ENCODE measurements at regions not wholly inside any gene's neighbourhood (a gene's known extent, or its start where the extent isn't known, plus 50 kb on each side); places are given as distances from the start of the nearest gene placed in this dataset.

DNA sequence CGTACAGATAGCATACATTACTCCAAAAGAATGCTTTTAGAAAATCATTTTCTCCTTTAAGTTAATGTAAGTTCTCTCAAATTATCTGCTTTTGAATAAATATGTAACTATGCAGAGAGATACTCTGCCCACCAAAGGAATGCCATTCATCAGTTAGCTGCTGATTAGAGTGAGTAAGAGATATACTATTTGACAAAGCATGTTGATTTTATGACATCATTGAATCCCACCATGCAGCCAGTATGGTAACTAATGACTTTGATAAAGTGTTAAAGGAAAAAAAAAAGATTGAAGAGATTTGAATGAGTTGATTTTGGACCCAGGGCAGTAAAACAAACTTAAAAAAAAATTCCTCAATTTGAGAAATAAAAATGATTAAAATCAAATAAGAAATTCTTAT is 521.5 kb downstream of the SLITRK6 start:
- no peaks in the 10 kb centered on the region for H3K36me3 ChIP-seq
- Mint-ChIP-seq H3K36me3 (no peaks in the 10 kb centered on the region), H3K27me3 (ENCODE audit: insufficient read depth, low read depth) (no peaks in the 10 kb centered on the region), H3K4me3 (no peak overlapping the region), H3K4me1 (no peaks in the 10 kb centered on the region), H3K27ac (no peak overlapping the region), H3K9me3 (no peaks in the 10 kb centered on the region)
- no peaks in the 10 kb centered on the region for H3K9me3 ChIP-seq (ENCODE audit: low read depth)
- H3K4me2 ChIP-seq, result no peak overlapping the region
- H3K79me2 ChIP-seq (ENCODE audit: low read depth), result no peaks in the 10 kb centered on the region
- no peaks in the 10 kb centered on the region for H3K4me1 ChIP-seq
- H4K20me1 ChIP-seq (ENCODE audit: low read depth), result no peaks in the 10 kb centered on the region
- H3K4me3 ChIP-seq, result no peak overlapping the region
- H3F3A ChIP-seq (ENCODE audit: low read depth), result no peaks in the 10 kb centered on the region
- H3K9ac ChIP-seq, result no peak overlapping the region
- no peaks in the 10 kb centered on the region for H3K27me3 ChIP-seq
- H3K27ac ChIP-seq, result no peak overlapping the region
- TF ChIP-seq EZH2 (IDR thresholded peaks at IDR 0.05) (no peak), EZH2phosphoT487 (IDR thresholded peaks at IDR 0.05) (no peak)
- TF ChIP-seq, protein P1, sequence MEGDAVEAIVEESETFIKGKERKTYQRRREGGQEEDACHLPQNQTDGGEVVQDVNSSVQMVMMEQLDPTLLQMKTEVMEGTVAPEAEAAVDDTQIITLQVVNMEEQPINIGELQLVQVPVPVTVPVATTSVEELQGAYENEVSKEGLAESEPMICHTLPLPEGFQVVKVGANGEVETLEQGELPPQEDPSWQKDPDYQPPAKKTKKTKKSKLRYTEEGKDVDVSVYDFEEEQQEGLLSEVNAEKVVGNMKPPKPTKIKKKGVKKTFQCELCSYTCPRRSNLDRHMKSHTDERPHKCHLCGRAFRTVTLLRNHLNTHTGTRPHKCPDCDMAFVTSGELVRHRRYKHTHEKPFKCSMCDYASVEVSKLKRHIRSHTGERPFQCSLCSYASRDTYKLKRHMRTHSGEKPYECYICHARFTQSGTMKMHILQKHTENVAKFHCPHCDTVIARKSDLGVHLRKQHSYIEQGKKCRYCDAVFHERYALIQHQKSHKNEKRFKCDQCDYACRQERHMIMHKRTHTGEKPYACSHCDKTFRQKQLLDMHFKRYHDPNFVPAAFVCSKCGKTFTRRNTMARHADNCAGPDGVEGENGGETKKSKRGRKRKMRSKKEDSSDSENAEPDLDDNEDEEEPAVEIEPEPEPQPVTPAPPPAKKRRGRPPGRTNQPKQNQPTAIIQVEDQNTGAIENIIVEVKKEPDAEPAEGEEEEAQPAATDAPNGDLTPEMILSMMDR (IDR thresholded peaks at IDR 0.05), result no peak
- H2AFZ ChIP-seq (replicated peaks), result no peak overlapping the region
- no peak for DNase-seq (ENCODE audit: low spot score)

GRCh38 chr13:85266771-85267170 is 532.4 kb downstream of the SLITRK6 start:
- no peak overlapping the region for H3K4me3 ChIP-seq
- H3K4me3 Mint-ChIP-seq, result no peak overlapping the region
- DNase-seq (ENCODE audit: low spot score), result peak; percentile 16
- no peaks in the 10 kb centered on the region for H3K4me1 ChIP-seq
- no peak overlapping the region for H3K9ac ChIP-seq
- H3F3A ChIP-seq (ENCODE audit: low read depth), result no peaks in the 10 kb centered on the region
- H3K27me3 Mint-ChIP-seq (ENCODE audit: insufficient read depth, low read depth), result no peaks in the 10 kb centered on the region
- peaks cover 5% of the 10 kb centered on the region for H3K9me3 Mint-ChIP-seq
- no peaks in the 10 kb centered on the region for H3K36me3 ChIP-seq
- H3K4me2 ChIP-seq, result no peak overlapping the region
- peak overlapping the region; percentile 7 for H3K27ac Mint-ChIP-seq
- H3K27me3 ChIP-seq, result no peaks in the 10 kb centered on the region
- H4K20me1 ChIP-seq (ENCODE audit: low read depth), result no peaks in the 10 kb centered on the region
- H3K79me2 ChIP-seq (ENCODE audit: low read depth), result no peaks in the 10 kb centered on the region
- H2AFZ ChIP-seq (replicated peaks), result peak overlapping the region; percentile 79
- H3K27ac ChIP-seq, result no peak overlapping the region
- H3K4me1 Mint-ChIP-seq, result no peaks in the 10 kb centered on the region
- H3K9me3 ChIP-seq (ENCODE audit: low read depth), result no peaks in the 10 kb centered on the region
- H3K36me3 Mint-ChIP-seq, result no peaks in the 10 kb centered on the region
- no peak for TF ChIP-seq EZH2 (IDR thresholded peaks at IDR 0.05)
- TF ChIP-seq, protein P1 (IDR thresholded peaks at IDR 0.05), result peak; percentile 6

- TF ChIP-seq EZH2 (IDR thresholded peaks at IDR 0.05), result no peak
- TF ChIP-seq, protein P1 (IDR thresholded peaks at IDR 0.05), result no peak
- TF ChIP-seq EZH2phosphoT487 (IDR thresholded peaks at IDR 0.05), result no peak
- Histone ChIP-seq H3K4me2 (no peak overlapping the region), H3K79me2 (ENCODE audit: low read depth) (no peaks in the 10 kb centered on the region), H3K4me3 (no peak overlapping the region), H3K9me3 (ENCODE audit: low read depth) (no peaks in the 10 kb centered on the region), H4K20me1 (ENCODE audit: low read depth) (no peaks in the 10 kb centered on the region), H3K9ac (no peak overlapping the region), H3K27me3 (no peaks in the 10 kb centered on the region), H3K36me3 (no peaks in the 10 kb centered on the region), H3F3A (ENCODE audit: low read depth) (no peaks in the 10 kb centered on the region), H3K4me1 (no peaks in the 10 kb centered on the region), H2AFZ (replicated peaks) (peak overlapping the region; percentile 79), H3K27ac (no peak overlapping the region)
- Mint-ChIP-seq H3K36me3 (no peaks in the 10 kb centered on the region), H3K27me3 (ENCODE audit: insufficient read depth, low read depth) (no peaks in the 10 kb centered on the region), H3K4me3 (no peak overlapping the region), H3K4me1 (no peaks in the 10 kb centered on the region), H3K27ac (no peak overlapping the region), H3K9me3 (peaks cover 3% of the 10 kb centered on the region)
- no peak for DNase-seq (ENCODE audit: low spot score)
Measured at GRCh38 chr13:85266331-85266730, 532.9 kb downstream of the SLITRK6 start.

GRCh38 chr13:85265296-85265695 is 533.9 kb downstream of the SLITRK6 start:
- TF ChIP-seq EZH2 (IDR thresholded peaks at IDR 0.05) (no peak), EZH2phosphoT487 (IDR thresholded peaks at IDR 0.05) (no peak)
- TF ChIP-seq, protein P1 (IDR thresholded peaks at IDR 0.05), result no peak
- Histone ChIP-seq H3K27me3 (no peaks in the 10 kb centered on the region), H3K36me3 (no peaks in the 10 kb centered on the region), H3K9ac (no peak overlapping the region), H2AFZ (replicated peaks) (no peak overlapping the region), H4K20me1 (ENCODE audit: low read depth) (no peaks in the 10 kb centered on the region), H3K4me3 (no peak overlapping the region), H3K27ac (no peak overlapping the region), H3K4me2 (no peak overlapping the region), H3K9me3 (ENCODE audit: low read depth) (no peaks in the 10 kb centered on the region), H3K79me2 (ENCODE audit: low read depth) (no peaks in the 10 kb centered on the region), H3K4me1 (no peaks in the 10 kb centered on the region), H3F3A (ENCODE audit: low read depth) (no peaks in the 10 kb centered on the region)
- Mint-ChIP-seq H3K27me3 (ENCODE audit: insufficient read depth, low read depth) (no peaks in the 10 kb centered on the region), H3K4me3 (no peak overlapping the region), H3K9me3 (peaks cover 3% of the 10 kb centered on the region), H3K36me3 (no peaks in the 10 kb centered on the region), H3K4me1 (no peaks in the 10 kb centered on the region), H3K27ac (no peak overlapping the region)
- DNase-seq (ENCODE audit: low spot score), result no peak
